PC-9 (cell line): ENCODE measurements at regions not wholly inside any gene's neighbourhood (a gene's known extent, or its start where the extent isn't known, plus 50 kb on each side); places are given as distances from the start of the nearest gene placed in this dataset.

Experiments
- BruUV-seq: library from RNA; stranded (reverse); fragments of 400-500 nt; replicated peaks from 2 replicates; lab custom pipeline; 2021; lab: Mats Ljungman, UMichigan
- CTCF ChIA-PET: fragments of 300-600 bp; sonication (Branson Sonifier 250); formaldehyde crosslinking; loops from one replicate; lab custom pipeline; 2022; ENCODE audit warnings: antibody characterized with exemption; lab: Charles Lee
- POLR2A ChIA-PET: fragments of 300-600 bp; sonication (Branson Sonifier 250); formaldehyde crosslinking; loops from one replicate; lab custom pipeline; 2022; ENCODE audit warnings: antibody characterized with exemption; ENCODE audit not compliant: unreplicated experiment; lab: Charles Lee
- DNase-seq, 2 experiments: peaks; one replicate each; pipeline versions ENCODE4 v3.0.0 to v3.0.0-alpha.2; 2015 to 2022; ENCODE audit warnings: mixed read lengths in 1 of 2
- H2AFZ ChIP-seq: fragments of 200-600 bp; sonication (generic); 2 replicates; pipeline ENCODE4 v1.8.1; 2017; ENCODE audit warnings: antibody characterized with exemption
- H3F3A ChIP-seq: fragments of 200-600 bp; sonication (generic); 2 replicates; pipeline ENCODE4 v1.8.1; 2017; ENCODE audit warnings: antibody characterized with exemption, mild to moderate bottlenecking, low read depth; ENCODE audit not compliant: insufficient read depth
- H3K27ac ChIP-seq: fragments of 200-600 bp; sonication (generic); 2 replicates; pipeline ENCODE4 v1.6.1; 2016; ENCODE audit warnings: mixed run types
- H3K27me3 ChIP-seq: fragments of 200-600 bp; sonication (generic); 2 replicates; pipeline ENCODE4 v1.6.1; 2016; ENCODE audit warnings: low read depth, mixed run types; ENCODE audit not compliant: insufficient read depth
- H3K36me3 ChIP-seq: fragments of 200-600 bp; sonication (generic); 2 replicates; pipeline ENCODE4 v1.6.1; 2016; ENCODE audit warnings: low read depth, mixed run types
- H3K4me1 ChIP-seq: fragments of 200-600 bp; sonication (generic); replicated peaks from 2 replicates; pipeline ENCODE4 v1.6.1; 2016; ENCODE audit warnings: mixed run types; ENCODE audit not compliant: insufficient read depth
- H3K4me2 ChIP-seq: fragments of 200-600 bp; sonication (generic); 2 replicates; pipeline ENCODE4 v1.6.1; 2017; ENCODE audit warnings: mixed run types
- H3K4me3 ChIP-seq: fragments of 200-600 bp; sonication (generic); 2 replicates; pipeline ENCODE4 v1.6.1; 2016; ENCODE audit warnings: mixed run types
- H3K79me2 ChIP-seq: fragments of 200-600 bp; sonication (generic); 2 replicates; pipeline ENCODE4 v1.6.1; 2017; ENCODE audit warnings: low read depth, mixed run types
- H3K9me2 ChIP-seq: fragments of 200-600 bp; sonication (generic); 2 replicates; pipeline ENCODE4 v1.8.1; 2017; ENCODE audit warnings: mild to moderate bottlenecking; ENCODE audit not compliant: insufficient read depth
- H3K9me3 ChIP-seq: fragments of 200-600 bp; sonication (generic); 2 replicates; pipeline ENCODE4 v1.8.1; 2016; ENCODE audit warnings: low read depth; ENCODE audit not compliant: insufficient read depth
- H4K20me1 ChIP-seq: fragments of 200-600 bp; sonication (generic); 2 replicates; pipeline ENCODE4 v1.8.1; 2017; ENCODE audit not compliant: insufficient read depth
- EZH2 ChIP-seq: fragments of 200-600 bp; sonication (generic); IDR thresholded peaks from 2 replicates; pipeline ENCODE4 v1.8.0; 2017; ENCODE audit warnings: antibody characterized with exemption, low read depth
- intact Hi-C: fragments of 100-400 bp; cut with micrococcal nuclease; formaldehyde crosslinking; loops from one replicate; pipeline ENCODE4 v1.10.0; 2022; ENCODE audit not compliant: unreplicated experiment
- TF ChIP-seq, protein P1 (sequence below): fragments of 200-600 bp; sonication (generic); conservative IDR thresholded peaks from 2 replicates; pipeline ENCODE4 v1.6.1; 2017; ENCODE audit warnings: mixed run types, antibody characterized with exemption, mild to moderate bottlenecking, moderate library complexity

DNA sequence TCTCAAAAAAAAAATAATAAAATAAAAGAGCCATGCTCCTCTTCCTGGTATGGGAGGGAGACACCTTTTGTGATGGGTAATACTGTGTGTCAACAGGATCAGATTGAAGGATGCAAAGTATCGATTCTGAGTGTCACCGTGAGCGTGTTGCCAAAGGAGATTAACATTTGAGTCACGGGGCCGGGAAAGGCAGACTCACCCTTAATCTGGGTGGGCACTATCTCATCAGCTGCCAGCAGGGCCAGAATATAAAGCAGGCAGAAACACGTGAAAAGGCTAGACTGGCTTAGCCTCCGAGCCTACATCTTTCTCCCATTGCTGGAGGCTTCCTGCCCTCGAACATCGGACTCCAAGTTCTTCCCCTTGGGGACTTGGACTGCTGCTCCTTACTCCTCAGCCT is 95.4 kb downstream of the SHOX start:
- no peak for TF ChIP-seq EZH2
- TF ChIP-seq, protein P1, sequence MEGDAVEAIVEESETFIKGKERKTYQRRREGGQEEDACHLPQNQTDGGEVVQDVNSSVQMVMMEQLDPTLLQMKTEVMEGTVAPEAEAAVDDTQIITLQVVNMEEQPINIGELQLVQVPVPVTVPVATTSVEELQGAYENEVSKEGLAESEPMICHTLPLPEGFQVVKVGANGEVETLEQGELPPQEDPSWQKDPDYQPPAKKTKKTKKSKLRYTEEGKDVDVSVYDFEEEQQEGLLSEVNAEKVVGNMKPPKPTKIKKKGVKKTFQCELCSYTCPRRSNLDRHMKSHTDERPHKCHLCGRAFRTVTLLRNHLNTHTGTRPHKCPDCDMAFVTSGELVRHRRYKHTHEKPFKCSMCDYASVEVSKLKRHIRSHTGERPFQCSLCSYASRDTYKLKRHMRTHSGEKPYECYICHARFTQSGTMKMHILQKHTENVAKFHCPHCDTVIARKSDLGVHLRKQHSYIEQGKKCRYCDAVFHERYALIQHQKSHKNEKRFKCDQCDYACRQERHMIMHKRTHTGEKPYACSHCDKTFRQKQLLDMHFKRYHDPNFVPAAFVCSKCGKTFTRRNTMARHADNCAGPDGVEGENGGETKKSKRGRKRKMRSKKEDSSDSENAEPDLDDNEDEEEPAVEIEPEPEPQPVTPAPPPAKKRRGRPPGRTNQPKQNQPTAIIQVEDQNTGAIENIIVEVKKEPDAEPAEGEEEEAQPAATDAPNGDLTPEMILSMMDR: no peak
- no peak overlapping the region for H2AFZ ChIP-seq
- intact Hi-C loops: no loop called here
- H3F3A ChIP-seq: no peaks in the 10 kb centered on the region
- no peak overlapping the region for H3K4me3 ChIP-seq
- no peaks in the 10 kb centered on the region for H3K9me2 ChIP-seq
- H3K27ac ChIP-seq: no peak overlapping the region
- CTCF ChIA-PET: no interaction called here
- no peaks in the 10 kb centered on the region for H3K4me1 ChIP-seq
- BruUV-seq: no TSS peak
- POLR2A ChIA-PET: no interaction called here
- no peak overlapping the region for H3K4me2 ChIP-seq
- H3K9me3 ChIP-seq: no peaks in the 10 kb centered on the region
- no peak for DNase-seq
- no peaks in the 10 kb centered on the region for H3K27me3 ChIP-seq
- H3K36me3 ChIP-seq: no peaks in the 10 kb centered on the region
- no peaks in the 10 kb centered on the region for H4K20me1 ChIP-seq
- H3K79me2 ChIP-seq: no peaks in the 10 kb centered on the region

DNA sequence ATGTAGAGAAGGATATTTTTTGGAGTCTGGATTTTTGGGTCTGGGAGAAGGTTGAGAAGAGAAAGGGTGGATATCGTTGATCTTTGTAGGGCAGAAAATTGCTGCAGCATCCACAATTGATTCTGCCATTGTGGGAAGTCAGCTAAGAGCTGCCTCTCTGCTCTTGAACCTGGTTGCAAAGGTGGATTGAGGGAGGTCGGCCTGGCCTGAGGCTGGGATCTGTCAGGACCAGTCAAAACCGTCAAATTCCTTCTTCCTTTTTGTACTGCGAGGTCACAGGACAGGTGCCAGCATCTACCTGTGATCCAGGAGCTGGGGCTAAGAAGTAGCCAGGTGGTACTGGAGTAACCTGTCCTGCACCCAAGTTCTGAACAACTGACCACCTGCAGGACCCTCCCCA is 93.7 kb downstream of the SHOX start:
- H3K4me3 ChIP-seq: no peak overlapping the region
- no peak for TF ChIP-seq EZH2
- TF ChIP-seq, protein P1: no peak
- CTCF ChIA-PET: no interaction called here
- no peak overlapping the region for H2AFZ ChIP-seq
- intact Hi-C loops: no loop called here
- H3K4me2 ChIP-seq: no peak overlapping the region
- POLR2A ChIA-PET: no interaction called here
- no peaks in the 10 kb centered on the region for H3K27me3 ChIP-seq
- DNase-seq: no peak
- H4K20me1 ChIP-seq: no peaks in the 10 kb centered on the region
- H3K9me2 ChIP-seq: no peaks in the 10 kb centered on the region
- no peaks in the 10 kb centered on the region for H3F3A ChIP-seq
- no peaks in the 10 kb centered on the region for H3K36me3 ChIP-seq
- no peaks in the 10 kb centered on the region for H3K79me2 ChIP-seq
- H3K9me3 ChIP-seq: no peaks in the 10 kb centered on the region
- H3K4me1 ChIP-seq: no peaks in the 10 kb centered on the region
- no TSS peak for BruUV-seq
- no peak overlapping the region for H3K27ac ChIP-seq

DNA sequence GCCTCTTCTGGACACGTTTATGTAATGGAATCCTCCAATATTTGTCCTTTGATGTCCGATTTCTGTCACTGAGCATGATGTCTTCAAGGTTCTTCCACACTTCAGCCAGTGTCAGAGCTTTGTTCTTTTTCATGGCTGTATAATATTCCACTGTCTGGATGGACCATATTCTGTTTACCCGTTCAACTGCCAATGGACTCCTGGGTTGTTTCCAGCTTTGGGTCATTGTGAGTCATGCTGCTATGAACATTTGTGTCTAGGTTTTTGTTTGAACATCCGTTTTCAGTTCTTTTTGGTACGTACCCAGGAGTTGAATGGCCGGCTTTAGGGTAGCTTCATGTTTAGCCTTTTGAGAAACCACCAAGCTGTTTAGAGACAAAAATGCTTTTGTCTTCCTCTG is 93.2 kb downstream of the SHOX start:
- TF ChIP-seq, protein P1: no peak
- no peak for TF ChIP-seq EZH2
- BruUV-seq: no TSS peak
- Histone ChIP-seq H4K20me1 (no peaks in the 10 kb centered on the region), H3K4me3 (no peak overlapping the region), H3K4me2 (no peak overlapping the region), H3F3A (no peaks in the 10 kb centered on the region), H3K79me2 (no peaks in the 10 kb centered on the region), H3K36me3 (no peaks in the 10 kb centered on the region), H3K4me1 (no peaks in the 10 kb centered on the region), H3K27me3 (no peaks in the 10 kb centered on the region), H3K9me2 (no peaks in the 10 kb centered on the region), H3K27ac (no peak overlapping the region), H3K9me3 (no peaks in the 10 kb centered on the region), H2AFZ (no peak overlapping the region)
- no peak for DNase-seq
- intact Hi-C loops: no loop called here
- POLR2A ChIA-PET: no interaction called here
- CTCF ChIA-PET: no interaction called here
